ENCODE measurements at regions not wholly inside any gene's neighbourhood (a gene's known extent, or its start where the extent isn't known, plus 50 kb on each side); places are given as distances from the start of the nearest gene placed in this dataset.
A peak's percentile ranks its signal among the peaks of the same experiment; 100 is the strongest.
"Not testable (repeated sequence)": the region's sequence is repeated elsewhere in the genome, so short reads cannot be mapped to it uniquely, and the experiment has no call there.

DNA sequence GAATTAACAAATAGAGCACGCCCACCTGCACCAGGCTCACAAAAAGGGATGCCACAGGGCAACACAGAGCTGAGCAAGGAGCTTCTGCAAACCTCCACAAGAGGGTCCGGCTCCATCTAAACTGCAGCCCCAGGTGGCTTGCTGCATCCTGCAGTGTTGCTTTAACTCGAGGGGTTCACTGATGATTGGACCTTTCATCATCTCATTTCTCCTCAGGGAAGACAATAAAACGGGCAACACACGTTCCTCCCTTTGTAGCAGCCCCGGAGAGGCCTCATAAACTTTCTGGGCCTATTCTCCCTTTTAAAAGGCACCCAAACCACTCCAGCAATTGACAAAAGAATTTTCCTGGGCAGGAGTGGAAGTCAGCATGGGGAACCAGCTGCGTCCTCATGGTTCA is 161.5 kb upstream of the CDH4 start:
- DNase-seq: no peak

DNA sequence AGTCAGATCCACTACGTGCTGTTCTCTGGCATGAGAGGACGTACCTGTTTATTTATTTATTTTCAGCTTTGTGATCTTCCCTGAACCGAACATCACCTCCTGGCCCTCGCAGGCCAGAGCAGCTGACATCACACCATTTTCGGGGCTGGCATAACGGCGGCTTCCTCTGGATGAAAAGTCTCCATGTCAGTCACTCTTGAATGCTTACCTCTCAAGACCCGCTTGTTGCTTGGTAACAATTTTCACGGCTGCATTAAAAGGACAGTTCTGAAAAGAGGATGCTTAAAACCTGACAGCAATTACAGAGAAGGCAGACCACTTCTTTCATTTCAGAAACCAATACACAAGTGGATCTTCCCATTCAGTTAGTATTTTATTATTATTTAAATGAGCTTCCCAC is 159.8 kb upstream of the CDH4 start:
- no peak for DNase-seq

DNA sequence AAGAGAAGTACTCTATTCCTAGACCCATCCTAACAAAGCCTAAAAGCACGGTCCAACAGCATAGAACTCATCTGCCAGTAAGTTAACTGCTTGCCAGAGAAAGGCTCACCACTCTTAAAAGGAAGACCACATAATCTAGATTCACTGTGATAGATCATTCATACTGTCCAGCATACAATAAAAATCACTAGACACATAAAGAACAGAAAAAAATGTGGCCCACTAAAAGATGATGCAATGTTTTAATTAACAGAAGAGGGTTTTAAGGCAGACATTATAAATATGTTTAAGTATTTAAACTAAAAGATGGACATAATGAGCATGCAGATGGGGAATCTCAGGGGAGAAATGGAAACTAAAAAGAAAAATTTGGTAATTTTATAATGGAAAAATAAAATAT is 157.5 kb upstream of the CDH4 start:
- no peak for DNase-seq

DNA sequence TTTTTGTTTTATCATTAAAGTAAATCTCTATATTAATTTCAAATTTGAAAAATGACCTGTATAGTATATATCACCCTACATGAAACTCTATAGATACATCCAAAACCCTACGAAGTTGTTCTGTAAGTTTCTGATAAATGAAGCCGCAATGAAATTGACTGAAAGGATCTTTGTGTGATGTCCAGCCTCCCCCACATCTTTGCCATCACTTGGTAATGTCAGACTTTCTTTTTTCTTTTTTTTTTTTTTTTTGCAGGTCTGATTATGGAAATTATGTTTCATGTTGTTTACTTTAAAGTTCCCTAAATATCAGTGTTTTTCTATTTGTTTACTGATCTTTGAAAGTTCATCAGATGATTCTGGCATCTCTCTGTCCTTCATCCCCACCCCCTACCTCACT is 155.6 kb upstream of the CDH4 start:
- DNase-seq: no peak

DNA sequence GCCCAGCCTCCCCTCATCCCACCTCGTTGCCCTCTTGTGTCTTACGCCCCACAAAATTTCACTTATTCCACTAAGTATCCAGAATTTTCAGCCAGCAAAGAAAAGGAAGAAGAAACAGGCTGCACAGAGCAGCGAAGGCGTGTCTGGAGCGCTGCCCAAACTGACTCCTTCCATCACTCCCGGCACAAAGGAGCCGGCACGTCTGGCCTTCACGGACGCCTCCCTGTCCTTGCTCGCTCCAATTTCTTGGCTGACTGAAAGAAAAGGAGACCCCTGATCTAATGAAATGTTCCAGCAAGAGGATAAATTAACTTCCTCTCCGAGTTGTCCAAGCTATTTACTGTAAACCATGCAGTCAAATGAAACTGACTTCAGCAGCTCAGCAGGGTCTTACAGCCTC is 152.3 kb upstream of the CDH4 start:
- DNase-seq: peak; percentile 63

DNA sequence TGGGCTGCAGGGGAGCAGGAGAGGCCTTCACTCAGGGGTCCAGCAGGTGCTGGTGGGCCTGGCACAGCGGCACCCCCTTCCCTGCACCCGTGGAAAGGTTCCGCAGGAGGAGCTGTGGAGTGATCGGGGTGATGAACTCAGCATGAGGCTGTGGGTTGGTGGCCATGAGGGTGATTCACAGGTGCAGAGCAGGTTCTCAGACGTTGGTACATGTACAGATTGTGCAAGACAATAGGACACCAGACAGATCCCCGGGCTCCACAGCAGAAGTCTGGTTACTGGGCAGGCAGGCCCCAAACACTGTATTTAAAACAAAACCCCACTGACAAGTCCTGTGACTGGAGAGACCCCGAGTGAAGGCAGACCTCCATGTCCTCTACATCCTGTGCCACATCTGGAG is 151.6 kb upstream of the CDH4 start:
- no peak for DNase-seq

DNA sequence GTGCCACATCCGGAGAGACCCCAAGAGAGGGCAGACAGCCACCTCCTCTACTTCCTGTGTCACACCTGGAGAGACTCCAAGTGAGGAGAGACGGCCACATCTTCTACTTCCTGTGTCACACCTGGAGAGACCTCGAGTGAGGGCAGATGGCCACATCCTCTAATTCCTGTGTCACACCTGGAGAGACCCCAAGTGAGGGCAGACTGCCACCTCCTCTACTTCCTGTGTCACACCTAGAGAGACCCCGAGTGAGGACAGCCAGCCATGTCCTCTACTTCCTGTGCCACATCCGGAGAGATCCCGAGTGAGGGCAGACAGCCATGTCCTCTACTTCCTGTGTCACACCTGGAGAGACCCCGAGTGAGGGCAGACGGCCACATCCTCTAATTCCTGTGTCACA is 150.7 kb upstream of the CDH4 start:
- not testable (repeated sequence) for DNase-seq

DNA sequence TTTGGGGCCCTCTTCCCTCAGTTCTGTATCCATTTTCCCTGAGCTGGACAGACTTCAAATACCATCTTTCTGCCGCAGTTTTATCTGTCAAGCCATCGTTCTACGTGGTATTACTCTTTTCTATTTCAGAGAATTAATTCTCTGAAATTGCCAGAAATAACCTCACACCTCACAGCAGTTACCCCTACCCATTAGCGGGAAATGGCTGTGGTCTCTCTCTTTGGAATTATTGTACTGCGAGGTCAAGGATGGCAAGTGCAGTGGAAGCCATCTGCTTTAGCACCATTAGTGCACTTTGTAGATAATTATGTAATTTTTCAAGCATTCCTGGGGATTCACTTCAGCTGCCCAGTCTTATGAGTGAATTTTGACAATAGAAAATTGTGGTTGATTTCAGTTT is 147.8 kb upstream of the CDH4 start:
- DNase-seq: no peak

DNA sequence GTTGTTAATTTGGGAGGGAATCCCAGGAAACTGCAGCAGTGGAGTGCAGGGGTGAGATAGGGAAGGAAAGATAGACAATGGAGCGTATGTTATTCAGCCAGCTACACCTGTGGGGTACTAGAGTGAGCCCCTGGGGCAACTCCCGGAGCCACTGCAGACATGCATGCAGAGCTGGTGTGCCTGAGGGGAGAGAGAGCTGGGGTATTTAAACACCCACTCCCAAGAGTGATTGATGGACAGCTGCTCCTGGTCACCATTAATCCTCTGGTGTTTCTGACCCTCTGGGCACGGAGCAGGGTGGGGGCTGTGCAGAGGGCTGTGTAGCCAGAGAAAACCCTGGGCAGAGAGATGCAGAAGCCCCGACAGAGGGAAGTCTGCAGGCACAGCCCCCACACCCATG is 146.7 kb upstream of the CDH4 start:
- no peak for DNase-seq

DNA sequence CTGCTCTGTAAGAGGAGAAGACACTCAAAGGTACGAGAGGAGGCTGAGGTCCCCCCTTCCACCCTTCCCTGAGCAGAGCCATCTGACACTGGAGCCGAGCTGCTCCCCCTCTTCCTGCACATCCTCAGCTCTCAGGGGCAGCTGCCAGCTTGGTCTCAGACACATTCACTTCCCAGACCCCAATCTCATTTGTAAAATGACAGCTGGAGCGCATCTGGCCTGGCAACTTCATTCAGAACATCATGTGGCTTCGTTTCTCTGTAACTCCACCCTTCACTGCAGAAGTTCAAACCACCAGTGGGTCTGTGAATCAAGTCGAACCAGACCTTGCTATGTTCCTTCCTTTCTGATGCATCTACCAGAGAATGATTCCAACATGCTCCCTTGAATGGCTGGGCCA is 145.6 kb upstream of the CDH4 start:
- DNase-seq: no peak

DNA sequence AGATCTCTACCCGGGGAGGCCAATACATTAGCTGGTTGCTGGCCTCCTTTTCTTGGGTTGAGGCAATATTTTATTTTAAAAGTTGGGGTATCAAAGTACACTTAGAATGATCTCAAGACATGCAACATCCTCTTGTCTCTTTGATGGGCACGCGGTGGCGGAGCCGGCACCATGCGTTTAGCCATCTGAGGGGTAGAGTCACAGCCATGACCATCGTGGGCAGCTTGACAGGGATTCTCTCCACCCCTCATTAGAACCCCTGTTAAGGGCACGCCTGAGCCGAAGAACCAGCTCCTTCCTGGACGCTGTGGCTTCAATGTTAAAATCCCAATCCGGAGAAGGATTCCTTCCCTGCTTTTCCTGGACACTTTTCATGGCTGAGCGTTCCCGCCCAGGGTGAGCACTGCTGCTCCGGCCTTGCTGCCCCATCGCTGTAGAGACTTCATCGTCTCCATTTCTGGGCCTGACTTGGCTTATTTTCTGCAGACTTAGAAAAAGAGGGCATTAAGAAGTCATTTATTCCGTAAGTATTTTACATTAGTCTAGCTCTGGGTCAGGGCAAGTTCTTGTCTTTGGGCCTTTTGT is 142.7 kb upstream of the CDH4 start:
- DNase-seq: no peak

DNA sequence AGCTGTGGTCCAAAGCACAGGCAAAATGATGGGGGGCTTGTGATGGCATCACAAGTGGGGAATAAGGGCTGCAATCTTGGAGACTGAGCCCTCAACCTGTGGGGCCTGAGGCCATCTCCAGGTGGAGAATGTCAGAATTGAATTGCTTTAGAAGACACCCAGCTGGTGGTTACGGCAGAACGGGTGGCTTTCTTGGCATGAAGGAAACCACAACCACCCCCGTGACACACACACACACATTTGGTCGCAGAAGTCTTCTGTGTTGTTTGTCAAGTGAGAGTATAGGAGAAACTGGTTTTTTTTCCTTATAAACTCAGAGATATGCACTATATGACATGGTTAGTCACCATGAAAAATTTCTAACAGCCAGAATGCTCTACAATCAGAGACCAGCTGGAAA is 139.5 kb upstream of the CDH4 start:
- no peak for DNase-seq

DNA sequence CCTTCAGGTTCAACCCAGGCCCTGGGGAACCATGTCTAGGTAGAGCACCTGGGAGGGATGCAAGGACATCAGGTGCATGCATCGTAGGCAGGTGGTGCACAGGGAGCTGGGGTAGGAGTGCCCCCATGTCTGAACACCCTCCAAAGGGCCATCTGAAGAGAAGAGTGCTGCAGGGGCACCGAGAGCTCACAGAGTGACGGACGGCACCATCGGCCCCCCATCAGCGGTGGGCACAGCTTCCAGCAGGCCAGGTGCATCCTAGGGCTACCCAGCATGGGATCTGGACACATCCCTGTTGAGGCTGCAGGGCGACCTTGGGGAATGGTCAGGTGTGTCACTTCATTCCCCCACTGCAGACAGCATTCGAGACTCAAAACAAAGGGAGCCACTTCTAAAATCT is 138.3 kb upstream of the CDH4 start:
- DNase-seq: no peak

DNA sequence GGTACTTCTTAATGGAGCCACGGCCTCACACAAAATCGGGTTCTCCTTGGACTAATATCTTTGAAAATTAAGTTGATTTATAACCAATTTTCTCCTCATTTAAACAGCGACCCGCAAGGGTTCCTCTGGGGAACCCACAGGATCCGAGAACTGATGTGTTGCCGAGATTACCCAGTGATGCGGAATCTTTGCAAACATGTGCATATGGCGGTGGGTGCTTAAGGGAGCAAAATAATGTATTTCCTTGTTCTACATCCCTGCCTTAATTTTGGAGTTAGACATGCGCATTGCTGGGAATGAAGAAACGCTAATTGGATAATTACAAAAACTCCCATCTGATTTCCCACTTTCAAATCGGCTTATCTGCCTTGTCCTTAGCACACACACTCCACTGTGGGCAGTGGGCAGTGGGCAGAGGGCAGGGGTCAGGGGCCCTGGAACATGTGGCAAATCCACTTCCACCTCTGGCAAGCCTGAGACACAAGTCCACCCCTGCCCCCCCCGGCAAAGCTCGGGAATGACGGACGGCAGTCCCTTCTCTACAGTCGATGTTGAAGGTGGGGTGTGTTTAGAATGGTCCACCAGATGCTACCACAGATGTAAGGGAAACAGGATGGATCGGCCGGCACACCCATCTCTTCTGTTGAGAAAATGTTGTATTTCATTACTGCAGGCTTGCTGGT is 137.4 kb upstream of the CDH4 start:
- DNase-seq: no peak

DNA sequence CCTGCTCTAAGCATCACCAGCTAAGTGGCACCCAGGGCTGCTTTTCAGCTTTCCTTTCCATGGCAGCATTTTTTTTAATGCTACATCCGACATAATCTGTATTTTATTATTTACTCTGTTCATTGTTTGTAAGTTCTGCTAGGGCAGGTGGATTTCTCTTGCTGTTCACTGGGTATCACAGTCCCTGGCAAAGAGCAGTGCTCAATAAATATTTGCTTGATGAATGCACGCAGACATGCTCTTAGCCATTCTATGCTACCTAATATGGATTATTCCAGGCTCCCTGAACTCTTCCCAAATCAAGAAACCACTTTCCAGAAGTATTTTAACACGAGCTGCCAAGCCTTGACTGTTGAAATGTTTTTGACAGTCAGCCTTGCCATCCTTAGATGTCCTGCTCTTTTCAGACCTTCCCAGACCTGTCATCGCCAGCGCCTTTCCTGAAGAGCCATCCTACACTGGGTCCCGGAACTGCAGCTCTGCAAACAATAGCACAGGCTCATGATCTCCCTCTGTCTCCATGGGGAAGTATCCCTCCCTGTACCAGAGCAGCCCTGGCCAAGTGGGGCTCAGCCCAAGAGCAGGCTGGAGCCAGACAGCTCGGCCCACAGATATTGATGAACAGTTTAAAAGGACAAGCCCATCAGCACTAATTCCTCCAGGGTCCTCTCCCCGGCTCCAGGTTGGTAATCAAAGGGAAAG is 136.5 kb upstream of the CDH4 start:
- DNase-seq: no peak

DNA sequence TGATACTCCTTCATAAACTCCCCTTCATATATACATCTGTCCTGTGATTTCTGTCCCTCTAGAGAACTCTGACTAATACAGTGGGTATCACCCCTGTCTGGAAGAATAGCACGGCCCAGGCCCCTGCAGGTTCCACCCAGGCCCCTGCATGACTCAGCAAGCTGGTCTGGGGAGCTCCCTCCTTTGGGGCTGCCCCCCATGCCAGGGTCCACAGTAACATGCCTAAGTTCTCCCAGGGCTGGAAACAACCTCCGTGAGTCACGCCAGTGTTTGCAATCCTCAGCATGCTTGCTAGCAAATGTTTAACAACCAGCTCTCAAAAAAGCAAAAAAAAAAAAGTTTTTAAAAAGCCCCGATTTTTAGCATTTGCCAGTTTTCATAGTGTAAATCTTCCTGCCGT is 134.3 kb upstream of the CDH4 start:
- DNase-seq: no peak

DNA sequence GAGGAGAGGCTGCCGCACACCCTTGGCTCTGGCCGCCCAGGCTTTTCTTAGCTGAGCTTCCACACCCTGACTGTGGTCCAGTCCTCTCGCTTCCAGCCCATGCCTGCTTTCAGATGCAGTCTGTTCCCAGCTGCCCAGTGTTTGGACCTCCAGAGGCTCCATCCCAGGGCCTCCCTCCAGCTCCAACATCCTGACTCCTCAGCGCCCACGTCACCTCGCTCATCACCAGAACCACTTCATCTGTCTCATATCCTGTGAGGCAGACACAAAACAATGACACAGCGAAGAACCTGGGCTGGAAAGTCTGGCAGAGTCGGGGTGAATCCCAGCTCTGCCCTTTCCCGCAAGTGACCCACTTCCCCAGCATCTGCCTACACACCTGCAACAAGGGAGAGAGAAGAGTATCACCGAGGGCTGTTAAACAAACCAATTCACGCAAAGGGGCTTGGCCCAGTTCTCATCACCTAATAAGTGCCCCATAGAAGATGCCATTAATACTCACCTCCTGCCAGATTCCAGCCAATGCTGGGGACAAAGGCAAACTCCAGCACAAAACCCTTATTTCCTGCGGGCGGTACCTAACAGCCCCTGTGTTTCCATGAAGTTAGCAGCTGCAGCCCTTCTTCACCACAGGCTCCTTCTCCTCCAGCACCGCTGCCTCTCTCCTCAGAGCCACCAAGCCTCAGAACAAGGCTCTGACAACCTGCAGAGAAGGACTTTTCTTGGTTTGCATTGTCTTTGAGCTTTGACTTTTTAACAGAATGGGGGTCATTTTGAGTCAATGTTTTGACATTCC is 133.4 kb upstream of the CDH4 start:
- no peak for DNase-seq

DNA sequence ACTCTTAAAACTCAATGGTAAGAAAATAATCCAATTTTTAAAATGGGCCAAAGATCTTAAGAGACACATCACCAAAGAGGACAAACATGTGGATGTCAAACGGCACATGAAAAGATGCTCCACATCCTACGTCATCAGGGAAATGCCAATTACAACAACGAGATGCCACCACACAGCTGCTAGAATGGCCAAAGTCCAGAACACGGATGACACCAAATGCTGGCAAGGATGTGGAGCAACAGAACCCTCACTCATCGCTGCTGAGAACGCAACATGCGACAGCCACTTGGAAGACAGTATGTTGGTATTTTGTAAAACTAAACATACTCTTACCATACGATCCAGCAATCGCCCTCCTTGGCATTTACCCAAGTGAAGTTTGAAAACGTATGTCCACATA is 132.8 kb upstream of the CDH4 start:
- DNase-seq: no peak

DNA sequence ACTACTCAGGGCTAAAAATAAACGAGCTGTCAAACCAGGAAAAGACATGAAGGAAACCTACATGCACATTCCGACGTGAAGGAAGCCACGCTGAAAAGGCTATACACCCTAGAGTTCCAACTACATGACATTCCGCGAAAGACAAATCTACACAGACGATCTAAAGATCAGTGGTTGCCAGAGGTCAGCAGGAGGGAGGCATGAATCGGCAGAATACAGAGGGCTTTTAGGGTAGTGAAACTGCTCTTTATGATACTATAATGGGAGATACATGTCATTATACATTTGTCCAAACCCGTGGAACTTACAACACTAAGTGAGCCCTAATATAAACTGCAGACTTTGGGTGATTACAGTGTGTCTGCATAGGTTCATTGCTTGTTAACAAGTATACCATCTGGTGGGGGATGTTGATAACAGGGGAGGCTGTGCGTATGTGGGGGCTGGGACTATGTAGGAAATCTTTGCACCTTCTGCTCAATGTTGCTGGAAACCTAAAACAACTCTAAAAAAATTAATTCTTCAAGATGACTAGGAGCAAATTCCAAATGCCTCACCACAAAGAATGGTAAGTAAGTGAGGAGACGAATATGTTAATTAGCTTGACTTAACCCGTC is 132.2 kb upstream of the CDH4 start:
- no peak for DNase-seq

DNA sequence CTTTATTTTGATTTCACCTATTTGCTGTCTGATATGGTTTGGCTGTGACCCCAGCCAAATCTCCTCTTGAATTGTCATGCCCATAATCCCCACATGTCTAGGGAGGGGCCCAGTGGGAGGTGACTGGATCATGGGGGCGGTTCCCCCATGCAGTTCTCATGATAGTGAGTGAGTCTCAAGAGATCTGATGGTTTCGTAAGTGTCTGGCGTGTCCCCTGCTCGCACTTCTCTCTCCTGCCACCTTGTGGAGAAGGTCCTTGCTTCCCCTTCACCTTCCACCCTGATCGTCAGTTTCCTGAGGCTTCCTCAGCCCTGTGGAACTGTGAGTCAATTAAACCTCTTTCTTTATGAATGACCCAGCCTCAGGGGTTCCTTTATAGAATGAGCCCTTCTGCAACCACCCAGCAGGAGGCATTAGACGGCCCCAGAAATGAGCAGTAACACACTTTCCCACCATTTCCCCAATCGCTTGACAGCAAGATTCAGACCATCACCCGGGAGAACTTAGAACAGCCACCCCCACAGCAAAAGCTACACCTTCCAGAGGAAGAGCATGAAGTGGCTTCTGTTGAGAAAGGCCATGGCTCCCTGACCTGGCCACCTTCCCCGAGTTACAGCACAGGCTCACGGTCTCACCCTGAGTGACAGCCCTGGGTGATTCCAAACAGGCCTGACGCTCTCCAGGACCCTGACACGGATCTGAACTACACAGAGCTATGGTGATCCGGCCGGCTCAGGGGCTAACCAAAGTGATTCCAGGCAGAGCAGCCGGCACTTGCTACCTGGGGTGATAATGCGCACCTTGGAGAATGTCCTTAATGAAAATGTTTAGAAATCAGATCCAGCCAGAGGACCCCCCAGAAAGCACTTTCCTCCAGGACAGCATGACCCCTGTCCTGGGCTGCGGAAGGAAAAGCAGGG is 131.2 kb upstream of the CDH4 start:
- DNase-seq: no peak

DNA sequence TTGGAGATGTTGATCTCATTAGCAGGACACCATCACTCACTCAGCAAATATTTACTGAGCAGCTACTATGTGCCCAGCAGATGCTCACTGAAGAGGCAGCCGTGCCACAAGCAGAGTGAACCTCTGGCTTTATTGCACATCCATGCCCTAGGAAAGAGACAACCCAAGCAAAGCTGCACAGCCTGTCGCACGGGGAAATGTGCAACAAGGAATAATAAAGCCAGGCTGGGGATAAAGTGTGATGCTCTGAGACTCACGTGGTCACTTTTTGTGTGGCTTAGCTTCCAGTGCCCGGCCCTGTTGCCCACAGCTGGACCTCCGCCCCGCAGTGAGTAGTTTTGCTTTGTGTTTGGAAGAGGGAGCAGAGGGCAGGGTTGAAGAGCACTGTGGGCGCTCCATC is 130.4 kb upstream of the CDH4 start:
- no peak for DNase-seq

All from muscle of arm (tissue), 1 donor.